ENCODE measurements at regions not wholly inside any gene's neighbourhood (a gene's known extent, or its start where the extent isn't known, plus 50 kb on each side); places are given as distances from the start of the nearest gene placed in this dataset.

DNA sequence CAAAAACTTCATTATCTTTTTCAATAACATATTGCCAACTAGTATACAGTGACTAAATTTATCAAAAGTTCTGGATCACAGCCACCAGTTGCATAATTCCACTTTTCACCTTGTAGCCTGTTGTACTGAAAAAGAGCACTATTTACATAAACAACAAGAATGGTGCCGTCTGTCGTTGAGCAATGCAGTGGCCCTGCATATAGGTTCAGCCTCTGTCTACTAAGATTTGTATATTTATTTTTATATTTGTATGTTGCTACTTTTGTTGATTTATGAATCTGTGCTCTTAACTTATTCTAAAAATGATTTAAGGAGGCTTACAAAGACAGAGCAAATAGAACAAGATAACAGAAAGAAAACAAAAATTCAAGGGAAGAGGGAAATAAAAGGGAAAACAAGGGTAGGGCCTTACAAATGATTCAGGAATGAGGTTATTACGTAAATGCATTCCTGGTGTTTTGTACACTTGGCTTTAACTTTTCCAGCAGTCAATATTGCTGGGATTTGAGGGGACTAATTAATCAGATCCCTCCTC lies 257.6 kb upstream of the STT3B start:
- no peak for DNase-seq (ENCODE audit: extremely low read depth in 1 of 2, low read depth in 1 of 2)

DNA sequence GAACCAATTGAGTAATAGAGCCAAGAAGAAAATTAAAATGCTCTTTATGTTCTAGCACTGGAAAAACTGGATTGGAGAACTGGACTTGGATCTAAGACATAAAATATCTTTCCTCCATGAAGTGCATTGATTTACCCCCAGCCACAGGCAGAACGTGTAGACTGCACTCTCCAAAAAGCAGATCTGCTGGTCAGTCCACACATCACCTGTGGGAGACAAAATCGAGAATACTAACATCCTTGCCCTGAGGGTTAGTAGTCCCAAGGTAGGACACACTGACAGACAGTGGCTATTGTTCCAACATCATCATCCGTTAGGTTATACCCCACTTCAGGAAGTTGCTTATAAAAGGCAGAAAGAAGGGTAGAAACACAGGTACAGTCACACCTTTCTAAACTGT lies 257.1 kb upstream of the STT3B start:
- DNase-seq (ENCODE audit: extremely low read depth in 1 of 2, low read depth in 1 of 2): no peak

DNA sequence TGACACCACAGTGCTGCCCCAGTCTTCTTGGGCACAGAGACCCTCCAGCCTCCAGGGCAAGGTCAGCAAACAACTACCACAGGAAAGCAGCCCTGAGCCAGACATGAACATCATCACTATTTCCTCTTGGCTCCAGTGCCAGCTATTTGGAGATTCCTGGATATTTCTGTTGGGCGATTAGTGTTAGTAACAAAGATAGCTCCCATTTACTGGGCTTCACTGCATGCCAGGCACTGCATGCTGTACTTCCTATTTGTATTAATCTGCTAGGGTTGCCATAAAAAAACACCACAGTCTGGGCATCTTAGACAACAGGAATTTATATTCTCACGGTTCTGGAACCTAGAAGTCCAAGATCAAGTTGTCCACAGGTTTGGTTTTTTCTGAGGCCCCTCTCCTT lies 255.1 kb upstream of the STT3B start:
- no peak for DNase-seq (ENCODE audit: extremely low read depth in 1 of 2, low read depth in 1 of 2)

DNA sequence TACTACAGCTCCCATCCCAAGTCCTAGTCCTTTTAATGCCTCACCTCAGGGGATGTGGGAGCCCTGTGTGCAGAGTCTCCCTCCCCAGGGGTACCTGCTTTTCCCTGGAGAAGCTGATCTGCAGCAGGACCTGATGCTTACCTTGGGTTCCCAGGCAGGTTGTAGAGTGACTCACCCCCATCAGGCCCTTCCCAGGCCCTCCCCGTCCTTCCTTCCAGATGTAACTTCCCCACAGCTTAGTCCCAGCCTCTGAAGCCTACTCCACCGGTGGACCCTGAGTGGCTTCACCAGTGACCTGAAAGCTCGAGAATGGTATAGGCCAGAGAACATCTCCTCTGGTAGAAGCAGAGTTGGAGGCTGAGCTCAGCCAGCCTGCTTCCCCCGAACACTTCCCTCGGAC lies 254.2 kb upstream of the STT3B start:
- no peak for DNase-seq (ENCODE audit: extremely low read depth in 1 of 2, low read depth in 1 of 2)

DNA sequence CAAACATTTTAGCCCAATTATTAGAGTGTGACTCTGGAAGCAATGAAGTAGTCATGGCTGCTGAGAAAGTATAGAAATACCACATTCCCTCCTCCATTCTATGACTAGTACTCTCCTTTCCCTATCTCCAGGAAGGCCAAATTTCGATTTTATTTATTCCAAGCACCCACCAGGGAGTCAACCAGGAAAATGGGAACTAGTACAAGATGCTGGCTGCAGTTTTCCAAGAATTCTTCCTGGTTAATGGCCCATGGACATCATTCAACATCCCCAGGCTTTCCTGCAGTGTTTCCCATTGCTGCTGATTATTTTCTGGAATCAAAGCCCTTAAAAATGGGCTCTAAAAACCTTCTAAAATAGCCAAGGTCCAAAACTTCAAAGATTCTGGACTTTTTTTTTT lies 247.9 kb upstream of the STT3B start:
- no peak for DNase-seq (ENCODE audit: extremely low read depth in 1 of 2, low read depth in 1 of 2)

GRCh38 chr3:31285833-31286486 lies 246.8 kb upstream of the STT3B start:
- no peak for DNase-seq (ENCODE audit: extremely low read depth in 1 of 2, low read depth in 1 of 2)

- DNase-seq (ENCODE audit: extremely low read depth in 1 of 2, low read depth in 1 of 2): no peak
Observed at GRCh38 chr3:31288224-31288623, 244.5 kb upstream of the STT3B start.

GRCh38 chr3:31288641-31289100 lies 244.1 kb upstream of the STT3B start:
- DNase-seq (ENCODE audit: extremely low read depth in 1 of 2, low read depth in 1 of 2): peak in 1 of 2 donors; percentile 2

- no peak for DNase-seq (ENCODE audit: extremely low read depth in 1 of 2, low read depth in 1 of 2)
Observed at GRCh38 chr3:31289584-31289983, 243.1 kb upstream of the STT3B start.

- no peak for DNase-seq (ENCODE audit: extremely low read depth in 1 of 2, low read depth in 1 of 2)
Observed at GRCh38 chr3:31290046-31290445, 242.7 kb upstream of the STT3B start.

DNA sequence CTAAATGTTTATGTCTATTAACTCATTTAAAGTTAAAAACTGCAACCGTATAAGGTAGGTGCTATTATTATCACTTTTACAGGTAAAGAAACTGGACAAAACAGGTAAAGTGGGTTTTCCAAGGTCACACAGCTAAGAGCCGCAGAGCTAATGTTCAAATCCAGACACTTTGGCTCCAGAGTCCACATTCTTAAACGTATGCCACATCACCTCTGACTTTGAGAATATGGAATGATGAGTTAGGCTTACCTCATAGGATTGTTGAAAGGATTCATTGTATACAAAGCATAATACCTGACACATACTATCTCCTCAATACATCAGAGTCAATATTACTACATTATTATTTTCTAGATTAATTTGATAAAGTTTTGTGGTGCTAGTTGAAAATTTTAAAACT lies 240.9 kb upstream of the STT3B start:
- DNase-seq (ENCODE audit: extremely low read depth in 1 of 2, low read depth in 1 of 2): no peak

DNA sequence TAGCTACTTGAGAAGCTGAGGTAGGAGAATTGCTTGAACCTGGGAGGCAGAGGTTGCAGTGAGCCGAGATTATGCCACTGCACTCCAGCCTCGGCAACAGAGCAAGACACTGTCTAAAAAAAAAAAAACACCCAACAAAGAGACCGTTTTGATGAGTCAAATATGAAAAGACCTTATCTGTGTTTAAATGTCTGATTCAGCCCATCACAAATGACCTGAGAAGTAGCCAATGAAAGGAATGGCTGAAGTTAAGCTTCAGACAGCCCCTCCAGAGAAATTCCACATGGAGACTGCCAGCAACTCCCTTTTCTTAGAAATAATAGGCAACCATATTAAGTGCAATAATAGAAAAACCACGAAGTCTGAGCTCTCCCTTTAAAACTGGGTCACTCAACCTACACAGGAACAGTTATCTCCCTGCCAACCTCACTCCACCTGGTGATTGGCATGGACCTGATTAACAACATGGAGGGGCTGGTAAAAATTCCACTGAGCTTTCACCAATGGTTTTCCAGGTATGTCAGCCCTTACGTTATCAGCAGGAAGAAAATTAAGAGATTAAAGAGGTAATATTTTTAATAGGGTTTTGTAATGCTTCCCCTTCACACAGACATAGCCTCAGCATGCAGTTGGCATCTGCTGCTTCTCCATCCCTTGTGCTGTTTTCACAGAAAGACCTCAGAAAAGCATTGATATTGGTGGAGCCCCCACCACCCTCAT lies 238.1 kb upstream of the STT3B start:
- no peak for DNase-seq (ENCODE audit: extremely low read depth in 1 of 2, low read depth in 1 of 2)

DNA sequence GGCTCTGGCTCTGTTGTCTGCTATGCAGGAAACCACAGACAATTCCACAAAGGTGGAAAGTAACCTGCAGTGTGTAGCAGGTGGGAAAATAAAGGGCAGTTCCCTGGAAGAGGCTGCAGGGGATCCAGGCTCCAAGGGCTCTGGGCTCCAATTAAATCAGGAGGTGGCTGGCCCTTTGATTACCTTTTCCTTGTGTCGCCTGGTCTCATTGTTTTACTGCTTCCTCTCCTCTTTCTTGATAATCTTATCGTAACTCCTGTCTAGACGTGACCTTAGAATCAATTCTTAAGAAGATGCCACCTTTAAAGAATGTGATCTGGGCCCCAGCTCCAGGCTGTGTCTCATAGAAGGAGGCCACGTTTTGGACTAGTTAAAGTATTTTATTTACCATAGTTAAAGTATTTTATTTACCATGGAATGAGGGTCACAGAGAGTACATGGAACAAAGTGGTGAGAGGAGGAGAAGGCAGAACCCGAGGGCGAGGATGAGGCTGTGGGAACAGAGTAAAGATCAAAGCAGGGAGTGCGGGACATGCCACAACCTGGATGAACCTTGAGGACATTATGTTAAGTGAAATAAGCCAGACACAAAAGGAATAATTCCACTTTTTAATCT lies 237.5 kb upstream of the STT3B start:
- DNase-seq (ENCODE audit: extremely low read depth in 1 of 2, low read depth in 1 of 2): no peak

DNA sequence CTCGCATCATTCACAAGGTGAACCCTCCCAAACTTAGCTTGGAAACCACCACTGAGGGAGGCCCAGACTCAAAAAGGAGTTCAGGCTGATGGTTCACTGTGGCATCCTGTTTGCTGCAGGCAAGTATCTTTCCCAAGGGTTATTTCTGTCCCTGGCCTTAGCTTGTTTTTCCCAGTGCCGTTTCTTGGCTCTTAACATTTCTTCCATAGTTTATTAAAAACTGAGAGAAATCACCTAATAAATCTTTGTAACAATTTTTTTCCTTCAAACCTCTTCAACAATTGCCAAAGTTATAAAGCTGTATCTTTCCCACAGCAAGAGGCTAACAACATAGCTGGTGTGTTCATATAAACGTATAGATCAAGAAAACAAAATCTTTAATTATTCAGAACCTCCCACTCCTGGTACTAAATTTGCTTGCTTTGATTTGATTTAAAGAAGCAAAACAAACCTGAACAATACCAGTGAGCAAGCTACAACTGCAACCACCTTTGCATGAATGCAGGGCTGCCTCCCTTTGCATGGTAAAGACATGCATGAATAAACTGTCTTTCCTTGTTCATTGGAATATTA lies 234.9 kb upstream of the STT3B start:
- DNase-seq (ENCODE audit: extremely low read depth in 1 of 2, low read depth in 1 of 2): no peak

DNA sequence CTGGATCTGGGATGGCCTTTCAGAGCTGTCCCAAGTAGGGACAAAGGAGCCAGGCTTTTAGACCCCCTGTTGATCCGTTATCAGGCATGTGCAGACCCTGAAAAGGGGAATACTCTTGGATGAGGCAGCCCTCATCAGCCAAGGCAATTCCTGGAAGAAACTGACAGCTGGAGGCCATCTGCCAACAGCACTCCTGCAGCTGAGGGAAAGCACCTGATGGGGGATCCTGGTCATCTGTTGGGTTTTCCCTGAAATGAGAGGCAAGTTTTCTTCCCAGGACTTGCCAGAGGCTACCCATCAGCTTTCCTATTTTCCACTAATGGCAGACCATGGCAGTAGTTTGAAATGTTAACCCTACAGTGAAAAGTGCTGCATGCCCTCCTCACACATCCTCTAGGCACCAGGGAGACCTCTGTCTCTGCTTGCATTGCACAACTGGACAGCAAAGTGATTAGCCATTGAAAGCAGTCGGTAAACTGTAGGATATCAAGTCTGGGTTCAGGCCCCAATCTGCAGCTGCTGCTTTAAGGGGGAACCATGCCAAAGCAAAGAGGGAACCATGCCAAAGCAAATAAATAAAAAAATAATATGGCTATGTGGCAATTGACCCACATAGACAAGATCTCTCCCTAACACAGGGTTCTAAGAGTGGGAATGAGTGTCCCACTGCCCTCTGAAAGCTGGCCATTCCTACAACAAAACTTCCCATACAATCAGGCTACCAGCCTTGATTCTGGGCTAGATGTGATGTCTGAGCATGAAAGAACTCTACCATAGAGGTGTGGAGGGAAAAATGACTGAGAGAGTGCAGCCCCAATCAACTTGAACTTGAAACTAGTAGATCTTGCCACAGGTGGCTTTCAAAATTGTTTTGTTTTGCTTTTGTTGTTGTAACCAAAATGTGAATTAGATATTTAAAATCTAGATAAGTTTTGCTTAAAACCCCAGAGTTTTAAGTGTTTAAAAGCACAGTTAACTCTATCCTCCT lies 232.0 kb upstream of the STT3B start:
- DNase-seq (ENCODE audit: extremely low read depth in 1 of 2, low read depth in 1 of 2): no peak

DNA sequence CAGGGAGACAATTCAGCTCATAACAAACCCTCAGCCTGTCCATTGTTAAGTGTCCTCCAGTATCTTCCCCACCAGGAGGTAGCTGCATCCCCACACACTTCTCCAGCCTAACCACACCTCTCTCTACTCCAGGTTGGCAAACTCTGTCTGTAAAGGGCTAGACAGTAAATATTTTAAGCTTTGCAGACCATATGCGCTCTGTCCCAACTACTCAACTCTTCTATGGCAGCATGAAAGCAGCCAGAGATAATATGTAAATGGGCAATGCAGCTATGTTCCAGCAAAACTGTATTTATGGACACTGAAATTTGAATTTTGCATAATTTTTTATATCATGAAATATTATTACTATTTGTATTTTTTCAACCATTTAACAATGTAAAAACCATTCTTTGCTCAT lies 230.4 kb upstream of the STT3B start:
- no peak for DNase-seq (ENCODE audit: extremely low read depth in 1 of 2, low read depth in 1 of 2)

GRCh38 chr3:31305340-31305739 lies 227.4 kb upstream of the STT3B start:
- no peak for DNase-seq (ENCODE audit: extremely low read depth in 1 of 2, low read depth in 1 of 2)

- DNase-seq (ENCODE audit: extremely low read depth in 1 of 2, low read depth in 1 of 2): no peak
Observed at GRCh38 chr3:31307131-31307785, 225.5 kb upstream of the STT3B start.

GRCh38 chr3:31311559-31311958 lies 221.2 kb upstream of the STT3B start:
- DNase-seq (ENCODE audit: extremely low read depth in 1 of 2, low read depth in 1 of 2): no peak

- DNase-seq (ENCODE audit: extremely low read depth in 1 of 2, low read depth in 1 of 2): no peak
Observed at GRCh38 chr3:31312400-31312799, 220.3 kb upstream of the STT3B start.
